ENCODE measurements at regions not wholly inside any gene's neighbourhood (a gene's known extent, or its start where the extent isn't known, plus 50 kb on each side); places are given as distances from the start of the nearest gene placed in this dataset.

DNA sequence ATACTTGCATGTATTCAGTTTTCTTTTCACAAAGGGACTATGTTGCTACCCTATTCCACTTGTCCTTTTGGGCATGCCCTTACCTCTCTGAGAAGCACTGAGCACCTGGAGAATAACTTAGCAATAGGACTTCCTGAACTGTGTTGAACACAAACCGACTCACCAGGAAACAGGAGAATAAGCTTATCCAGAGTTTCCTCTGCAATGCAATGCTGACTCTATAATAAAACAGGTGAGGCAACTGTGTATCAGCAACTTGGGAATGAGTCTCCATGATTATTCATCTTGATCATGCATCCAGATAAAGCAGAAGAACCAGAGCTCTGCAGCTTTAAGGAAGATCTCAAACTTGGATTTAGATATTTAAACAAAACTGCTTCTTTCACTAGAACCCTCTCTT lies 806.5 kb downstream of the IGSF11 start:
- no peak for TF ChIP-seq SIN3A (IDR thresholded peaks at IDR 0.05; ENCODE audit: borderline replicate concordance, insufficient read depth, low read length)
- no peak for TF ChIP-seq POLR2AphosphoS5 (IDR thresholded peaks at IDR 0.05; ENCODE audit: low read depth, low read length)
- TF ChIP-seq TAF1 (IDR thresholded peaks at IDR 0.05; ENCODE audit: borderline replicate concordance, insufficient read depth, low read length): no peak
- TF ChIP-seq, protein P1, sequence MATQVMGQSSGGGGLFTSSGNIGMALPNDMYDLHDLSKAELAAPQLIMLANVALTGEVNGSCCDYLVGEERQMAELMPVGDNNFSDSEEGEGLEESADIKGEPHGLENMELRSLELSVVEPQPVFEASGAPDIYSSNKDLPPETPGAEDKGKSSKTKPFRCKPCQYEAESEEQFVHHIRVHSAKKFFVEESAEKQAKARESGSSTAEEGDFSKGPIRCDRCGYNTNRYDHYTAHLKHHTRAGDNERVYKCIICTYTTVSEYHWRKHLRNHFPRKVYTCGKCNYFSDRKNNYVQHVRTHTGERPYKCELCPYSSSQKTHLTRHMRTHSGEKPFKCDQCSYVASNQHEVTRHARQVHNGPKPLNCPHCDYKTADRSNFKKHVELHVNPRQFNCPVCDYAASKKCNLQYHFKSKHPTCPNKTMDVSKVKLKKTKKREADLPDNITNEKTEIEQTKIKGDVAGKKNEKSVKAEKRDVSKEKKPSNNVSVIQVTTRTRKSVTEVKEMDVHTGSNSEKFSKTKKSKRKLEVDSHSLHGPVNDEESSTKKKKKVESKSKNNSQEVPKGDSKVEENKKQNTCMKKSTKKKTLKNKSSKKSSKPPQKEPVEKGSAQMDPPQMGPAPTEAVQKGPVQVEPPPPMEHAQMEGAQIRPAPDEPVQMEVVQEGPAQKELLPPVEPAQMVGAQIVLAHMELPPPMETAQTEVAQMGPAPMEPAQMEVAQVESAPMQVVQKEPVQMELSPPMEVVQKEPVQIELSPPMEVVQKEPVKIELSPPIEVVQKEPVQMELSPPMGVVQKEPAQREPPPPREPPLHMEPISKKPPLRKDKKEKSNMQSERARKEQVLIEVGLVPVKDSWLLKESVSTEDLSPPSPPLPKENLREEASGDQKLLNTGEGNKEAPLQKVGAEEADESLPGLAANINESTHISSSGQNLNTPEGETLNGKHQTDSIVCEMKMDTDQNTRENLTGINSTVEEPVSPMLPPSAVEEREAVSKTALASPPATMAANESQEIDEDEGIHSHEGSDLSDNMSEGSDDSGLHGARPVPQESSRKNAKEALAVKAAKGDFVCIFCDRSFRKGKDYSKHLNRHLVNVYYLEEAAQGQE (IDR thresholded peaks at IDR 0.05; ENCODE audit: insufficient read depth in 1 of 2, low read depth in 2 of 2, low read length in 2 of 2): no peak
- no peak for TF ChIP-seq FOXP2 (optimal IDR thresholded peaks at IDR 0.05; ENCODE audit: borderline replicate concordance, extremely low read depth, extremely low read length, insufficient read depth)

DNA sequence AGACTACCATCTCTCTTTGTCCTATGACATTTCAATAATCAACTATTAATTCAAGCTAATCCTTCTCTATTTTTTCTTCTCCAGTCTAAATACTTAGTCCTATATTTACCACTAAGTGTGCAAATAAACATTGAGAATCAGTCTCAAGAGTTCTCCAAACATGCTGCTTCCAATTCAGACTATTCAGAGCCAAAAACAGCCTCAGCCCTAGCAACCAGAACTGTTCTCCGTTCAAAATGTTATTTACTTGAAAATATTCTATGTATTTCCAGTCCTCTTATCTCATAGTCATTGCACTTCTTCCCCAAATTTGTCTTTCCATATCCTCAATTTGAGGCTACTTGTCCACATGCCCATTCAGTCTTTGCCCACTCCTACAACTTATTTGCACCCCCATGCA lies 805.5 kb downstream of the IGSF11 start:
- TF ChIP-seq FOXP2 (optimal IDR thresholded peaks at IDR 0.05; ENCODE audit: borderline replicate concordance, extremely low read depth, extremely low read length, insufficient read depth): no peak
- TF ChIP-seq POLR2AphosphoS5 (IDR thresholded peaks at IDR 0.05; ENCODE audit: low read depth, low read length): no peak
- no peak for TF ChIP-seq SIN3A (IDR thresholded peaks at IDR 0.05; ENCODE audit: borderline replicate concordance, insufficient read depth, low read length)
- TF ChIP-seq, protein P1 (IDR thresholded peaks at IDR 0.05; ENCODE audit: insufficient read depth in 1 of 2, low read depth in 2 of 2, low read length in 2 of 2): no peak
- TF ChIP-seq TAF1 (IDR thresholded peaks at IDR 0.05; ENCODE audit: borderline replicate concordance, insufficient read depth, low read length): no peak

DNA sequence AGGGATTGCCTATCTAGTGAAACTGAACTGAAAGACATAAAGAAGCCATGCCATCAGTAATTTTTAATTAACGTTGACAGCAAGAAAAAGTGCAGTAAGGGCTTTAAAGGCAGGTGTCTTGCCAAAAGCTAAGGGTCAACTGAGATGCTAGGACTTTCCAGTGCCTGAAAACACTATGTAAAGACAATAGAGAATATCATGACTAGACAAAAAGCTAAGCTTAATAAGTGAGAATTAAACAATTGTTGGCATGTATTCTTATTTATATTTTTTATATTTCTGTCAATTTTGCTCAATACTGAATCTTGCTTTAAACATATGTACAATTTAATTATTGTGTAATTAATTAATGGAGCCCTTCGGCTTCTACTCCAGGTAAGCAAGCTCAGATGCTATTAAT lies 803.1 kb downstream of the IGSF11 start:
- TF ChIP-seq TAF1 (IDR thresholded peaks at IDR 0.05; ENCODE audit: borderline replicate concordance, insufficient read depth, low read length): no peak

DNA sequence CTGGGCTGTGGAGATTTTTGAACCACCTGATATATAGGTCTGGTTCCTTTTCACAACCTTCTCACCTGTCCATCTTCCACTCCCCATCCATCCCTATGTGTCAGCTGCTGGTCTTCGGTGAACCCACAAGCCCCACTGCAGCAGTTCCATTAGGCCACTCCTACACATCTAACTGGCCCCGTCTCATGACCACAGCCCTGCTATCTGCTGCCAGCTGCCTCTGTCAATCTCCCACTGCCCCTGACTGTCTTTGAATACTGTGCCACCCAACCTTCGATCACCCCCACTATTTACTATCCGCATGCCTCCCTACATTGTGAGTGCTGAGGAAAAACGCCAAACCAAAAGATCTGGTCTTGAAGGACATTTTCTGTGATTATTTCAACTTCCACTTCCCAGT lies 795.4 kb downstream of the IGSF11 start:
- TF ChIP-seq SIN3A (IDR thresholded peaks at IDR 0.05; ENCODE audit: borderline replicate concordance, insufficient read depth, low read length) (no peak), TAF1 (IDR thresholded peaks at IDR 0.05; ENCODE audit: borderline replicate concordance, insufficient read depth, low read length) (no peak), POLR2AphosphoS5 (IDR thresholded peaks at IDR 0.05; ENCODE audit: low read depth, low read length) (no peak), FOXP2 (optimal IDR thresholded peaks at IDR 0.05; ENCODE audit: borderline replicate concordance, extremely low read depth, extremely low read length, insufficient read depth) (no peak)
- TF ChIP-seq, protein P1 (IDR thresholded peaks at IDR 0.05; ENCODE audit: insufficient read depth in 1 of 2, low read depth in 2 of 2, low read length in 2 of 2): no peak

DNA sequence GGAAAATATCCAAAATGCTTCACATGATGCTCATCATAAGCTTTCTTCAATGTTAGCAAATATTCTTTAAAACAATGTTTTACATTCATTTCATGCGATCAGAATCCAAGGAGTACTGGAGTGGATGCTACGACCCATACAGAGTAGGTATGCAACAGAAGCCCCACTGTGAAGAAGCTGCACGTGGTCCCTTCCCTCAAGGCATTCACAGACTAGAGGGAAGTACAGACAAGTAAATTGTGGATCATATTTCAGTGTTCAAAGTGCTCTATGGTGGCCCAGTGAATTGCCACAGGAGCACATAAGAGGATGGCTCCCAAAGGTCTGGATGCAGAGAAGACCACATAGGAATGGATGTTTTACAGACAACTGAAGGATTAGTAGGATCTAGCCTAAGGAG lies 789.9 kb downstream of the IGSF11 start:
- TF ChIP-seq TAF1 (IDR thresholded peaks at IDR 0.05; ENCODE audit: borderline replicate concordance, insufficient read depth, low read length): no peak
- no peak for TF ChIP-seq POLR2AphosphoS5 (IDR thresholded peaks at IDR 0.05; ENCODE audit: low read depth, low read length)
- TF ChIP-seq, protein P1 (IDR thresholded peaks at IDR 0.05; ENCODE audit: insufficient read depth in 1 of 2, low read depth in 2 of 2, low read length in 2 of 2): no peak
- TF ChIP-seq SIN3A (IDR thresholded peaks at IDR 0.05; ENCODE audit: borderline replicate concordance, insufficient read depth, low read length): no peak
- no peak for TF ChIP-seq FOXP2 (optimal IDR thresholded peaks at IDR 0.05; ENCODE audit: borderline replicate concordance, extremely low read depth, extremely low read length, insufficient read depth)

Data from PFSK-1 (cell line).